ENCODE measurements at regions not wholly inside any gene's neighbourhood (a gene's known extent, or its start where the extent isn't known, plus 50 kb on each side); places are given as distances from the start of the nearest gene placed in this dataset.

- no peak overlapping the region for H2AK5ac ChIP-seq (ENCODE audit: low read depth, low read length)
- H3K79me1 ChIP-seq (ENCODE audit: low read depth in 1 of 2, low read length in 2 of 2) = no peaks in the 10 kb centered on the region
- H2AK9ac ChIP-seq (replicated peaks; ENCODE audit: low read depth, low read length, poor library complexity) = no peak overlapping the region
- no peak overlapping the region for H2BK120ac ChIP-seq (ENCODE audit: low read depth, low read length)
- H3K9ac ChIP-seq (ENCODE audit: low read depth, low read length) = no peak overlapping the region
- no peak overlapping the region for H2AFZ ChIP-seq (replicated peaks; ENCODE audit: low read length, poor library complexity)
- no peak overlapping the region for H3K27ac ChIP-seq (ENCODE audit: insufficient read depth, low read length)
- H4K8ac ChIP-seq (ENCODE audit: low read depth in 2 of 2, low read length in 2 of 2) = no peak overlapping the region
- no peak overlapping the region for H3K14ac ChIP-seq (replicated peaks; ENCODE audit: low read depth, low read length)
- H2BK15ac ChIP-seq (ENCODE audit: low read depth, low read length) = no peak overlapping the region
- dilution Hi-C loops (cut with HindIII; ENCODE audit: low sequenced_read_pairs, unreplicated experiment) (no loop called here), in situ Hi-C loops (cut with MboI; ENCODE audit: low sequenced_read_pairs) (no loop called here), intact Hi-C loops (cut with micrococcal nuclease) (no loop called here)
- H4K5ac ChIP-seq (ENCODE audit: low read depth, low read length) = no peak overlapping the region
- no peaks in the 10 kb centered on the region for H3K36me3 ChIP-seq (ENCODE audit: control insufficient read depth, insufficient read depth, low read length)
- H3K4me2 ChIP-seq (ENCODE audit: low read depth, low read length) = no peak overlapping the region
- no TSS peak for BruUV-seq (replicated peaks)
- H3K56ac ChIP-seq (ENCODE audit: extremely low read depth, insufficient read depth, low read length) = no peak overlapping the region
- no peak overlapping the region for H2BK20ac ChIP-seq (ENCODE audit: low read depth, low read length)
- TF ChIP-seq FOS (IDR thresholded peaks at IDR 0.05; ENCODE audit: low read depth, low read length) (no peak), CEBPB (IDR thresholded peaks at IDR 0.05; ENCODE audit: low read depth, low read length) (no peak), BHLHE40 (IDR thresholded peaks at IDR 0.05; ENCODE audit: low read depth, low read length) (no peak), MAZ (IDR thresholded peaks at IDR 0.05; ENCODE audit: borderline replicate concordance, low read depth, low read length) (no peak), CHD1 (IDR thresholded peaks at IDR 0.05; ENCODE audit: low read depth, low read length) (no peak), RCOR1 (IDR thresholded peaks at IDR 0.05; ENCODE audit: insufficient replicate concordance, low read length) (no peak), RFX5 (IDR thresholded peaks at IDR 0.05; ENCODE audit: low read depth, low read length) (no peak), RAD21 (IDR thresholded peaks at IDR 0.05; ENCODE audit: low read length) (no peak), MAFK (IDR thresholded peaks at IDR 0.05; ENCODE audit: low read depth, low read length) (no peak), POLR2A (IDR thresholded peaks at IDR 0.05; ENCODE audit: low read depth, low read length) (no peak), CTCF (conservative IDR thresholded peaks at IDR 0.05; ENCODE audit: low read depth, low read length) (no peak), SMC3 (IDR thresholded peaks at IDR 0.05; ENCODE audit: low read depth, low read length) (no peak), MXI1 (IDR thresholded peaks at IDR 0.05; ENCODE audit: borderline replicate concordance, low read depth, low read length) (no peak), NFE2L2 (IDR thresholded peaks at IDR 0.05; ENCODE audit: low read depth, low read length) (no peak)
- H3K18ac ChIP-seq (ENCODE audit: low read depth, low read length) = no peak overlapping the region
- no peak overlapping the region for H4K91ac ChIP-seq (ENCODE audit: insufficient read depth, low read depth, low read length)
- no peaks in the 10 kb centered on the region for H3K9me1 ChIP-seq (ENCODE audit: insufficient read depth, low read length)
- H3K23ac ChIP-seq (ENCODE audit: low read depth, low read length) = no peak overlapping the region
- H3K4ac ChIP-seq (ENCODE audit: low read depth, low read length) = no peak overlapping the region
- ChIA-PET CTCF (no interaction called here), POLR2A (ENCODE audit: unreplicated experiment) (no interaction called here)
- ATAC-seq (ENCODE audit: low read depth) = no peak
- WGBS, 2 experiments (ENCODE audit: extremely low coverage in 2 of 2, insufficient read length in 1 of 2) = no CpG with 5 or more reads among the region's 3 CpGs
- H3K9me3 ChIP-seq (ENCODE audit: control insufficient read depth, insufficient read depth, low read length) = no peaks in the 10 kb centered on the region
- no peaks in the 10 kb centered on the region for H3K27me3 ChIP-seq (ENCODE audit: control insufficient read depth, insufficient read depth, low read length)
- no peak overlapping the region for H2BK5ac ChIP-seq (ENCODE audit: low read depth, low read length, poor library complexity, severe bottlenecking)
- no peak overlapping the region for H3K4me3 ChIP-seq (ENCODE audit: insufficient read depth, low read depth, low read length)
- H3K4me1 ChIP-seq (ENCODE audit: control insufficient read depth, insufficient read depth, low read length) = no peaks in the 10 kb centered on the region
- no peak for DNase-seq
- H4K20me1 ChIP-seq (ENCODE audit: insufficient read depth, low read length) = no peaks in the 10 kb centered on the region
These were observed 156.4 kb upstream of the CARMIL1 start for GRCh38 chr6:25122622-25123237.

Measured in IMR-90 (cell line).